Glutamatergic neuron (in vitro differentiated cells): ENCODE measurements at regions not wholly inside any gene's neighbourhood (a gene's known extent, or its start where the extent isn't known, plus 50 kb on each side); places are given as distances from the start of the nearest gene placed in this dataset.

Experiments
- DNase-seq: peaks from one replicate; pipeline ENCODE4 v3.0.0; 2022
- H3K27ac Mint-ChIP-seq: one replicate; pipeline ENCODE4 v1.8.0; 2020; ENCODE audit warnings: mild to moderate bottlenecking, mixed read lengths, inconsistent platforms; ENCODE audit not compliant: unreplicated experiment
- H3K27me3 Mint-ChIP-seq: one replicate; pipeline ENCODE4 v1.8.0; 2020; ENCODE audit warnings: mild to moderate bottlenecking, moderate library complexity, mixed read lengths, inconsistent platforms; ENCODE audit not compliant: unreplicated experiment
- H3K36me3 Mint-ChIP-seq: one replicate; pipeline ENCODE4 v1.8.0; 2020; ENCODE audit warnings: mild to moderate bottlenecking, mixed read lengths, inconsistent platforms; ENCODE audit not compliant: unreplicated experiment
- H3K4me1 Mint-ChIP-seq: one replicate; pipeline ENCODE4 v1.8.0; 2020; ENCODE audit warnings: mild to moderate bottlenecking, low read depth, mixed read lengths, inconsistent platforms; ENCODE audit not compliant: unreplicated experiment
- H3K4me3 Mint-ChIP-seq: one replicate; pipeline ENCODE4 v1.8.0; 2020; ENCODE audit warnings: mild to moderate bottlenecking, mixed read lengths, inconsistent platforms; ENCODE audit not compliant: unreplicated experiment
- H3K9me3 Mint-ChIP-seq: one replicate; pipeline ENCODE4 v1.8.0; 2020; ENCODE audit warnings: mild to moderate bottlenecking, moderate library complexity, mixed read lengths, inconsistent platforms; ENCODE audit not compliant: unreplicated experiment
- TF ChIP-seq, protein P1 (sequence below): fragments of 200-600 bp; sonication (generic); IDR thresholded peaks from one replicate; pipeline ENCODE4 v1.5.0; 2021; ENCODE audit not compliant: partially characterized antibody, unreplicated experiment

DNA sequence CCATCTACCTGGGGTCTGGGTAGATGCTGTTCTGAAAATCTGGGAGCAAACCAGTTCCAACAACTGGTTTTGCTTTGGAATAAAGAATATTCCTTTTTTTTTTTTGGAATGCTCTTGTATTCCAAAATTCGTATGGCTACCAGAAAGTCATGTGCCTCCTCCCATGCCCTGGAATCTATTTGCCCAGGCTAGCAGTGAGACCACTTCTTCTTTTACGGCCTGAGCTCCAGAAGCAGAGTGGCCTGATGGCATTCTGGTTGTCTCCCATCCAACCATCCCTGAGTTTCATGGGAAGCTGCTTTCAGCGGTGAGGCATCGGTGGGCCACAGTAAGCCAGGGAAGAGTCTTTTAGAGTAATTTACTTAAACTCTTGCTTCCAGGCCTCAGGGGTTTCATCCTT is 113.4 kb upstream of the RAB4A start:
- H3K4me1 Mint-ChIP-seq = peaks cover 5% of the 10 kb centered on the region
- peaks cover 9% of the 10 kb centered on the region for H3K36me3 Mint-ChIP-seq
- TF ChIP-seq, protein P1, sequence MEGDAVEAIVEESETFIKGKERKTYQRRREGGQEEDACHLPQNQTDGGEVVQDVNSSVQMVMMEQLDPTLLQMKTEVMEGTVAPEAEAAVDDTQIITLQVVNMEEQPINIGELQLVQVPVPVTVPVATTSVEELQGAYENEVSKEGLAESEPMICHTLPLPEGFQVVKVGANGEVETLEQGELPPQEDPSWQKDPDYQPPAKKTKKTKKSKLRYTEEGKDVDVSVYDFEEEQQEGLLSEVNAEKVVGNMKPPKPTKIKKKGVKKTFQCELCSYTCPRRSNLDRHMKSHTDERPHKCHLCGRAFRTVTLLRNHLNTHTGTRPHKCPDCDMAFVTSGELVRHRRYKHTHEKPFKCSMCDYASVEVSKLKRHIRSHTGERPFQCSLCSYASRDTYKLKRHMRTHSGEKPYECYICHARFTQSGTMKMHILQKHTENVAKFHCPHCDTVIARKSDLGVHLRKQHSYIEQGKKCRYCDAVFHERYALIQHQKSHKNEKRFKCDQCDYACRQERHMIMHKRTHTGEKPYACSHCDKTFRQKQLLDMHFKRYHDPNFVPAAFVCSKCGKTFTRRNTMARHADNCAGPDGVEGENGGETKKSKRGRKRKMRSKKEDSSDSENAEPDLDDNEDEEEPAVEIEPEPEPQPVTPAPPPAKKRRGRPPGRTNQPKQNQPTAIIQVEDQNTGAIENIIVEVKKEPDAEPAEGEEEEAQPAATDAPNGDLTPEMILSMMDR = no peak
- no peak overlapping the region for H3K27ac Mint-ChIP-seq
- DNase-seq = no peak
- peaks cover 2% of the 10 kb centered on the region for H3K9me3 Mint-ChIP-seq
- H3K27me3 Mint-ChIP-seq = peaks cover 3% of the 10 kb centered on the region
- no peak overlapping the region for H3K4me3 Mint-ChIP-seq

DNA sequence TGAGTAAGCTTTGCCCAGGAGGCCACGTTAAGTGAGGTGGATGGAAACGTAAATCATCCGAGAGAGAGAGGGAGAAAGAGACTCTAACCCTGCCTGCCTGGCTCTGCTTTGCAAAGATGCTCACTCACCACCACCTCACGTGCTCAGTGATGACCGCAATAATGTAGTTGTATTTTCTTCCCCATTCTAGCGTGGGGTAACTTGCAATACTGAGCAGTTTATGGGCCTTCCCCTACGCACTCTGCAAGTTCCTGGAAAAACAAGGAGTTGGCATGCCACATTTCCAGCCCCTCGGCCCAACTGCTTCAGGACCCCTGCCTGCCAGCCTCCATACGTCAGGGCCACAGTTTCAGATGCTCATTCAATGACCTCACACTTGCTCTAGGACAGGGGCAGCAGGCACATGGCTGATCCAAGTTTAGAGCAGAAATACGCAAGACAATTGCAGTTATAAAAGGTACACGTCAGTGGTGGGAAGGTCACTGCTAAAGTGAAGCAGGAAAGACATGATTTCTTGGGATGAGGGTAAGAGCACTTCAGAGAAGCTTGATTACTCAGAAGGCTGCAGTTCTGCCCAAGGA is 112.5 kb upstream of the RAB4A start:
- Mint-ChIP-seq H3K4me1 (peaks cover 5% of the 10 kb centered on the region), H3K4me3 (no peak overlapping the region), H3K36me3 (peaks cover 5% of the 10 kb centered on the region), H3K27me3 (peaks cover 3% of the 10 kb centered on the region), H3K27ac (no peak overlapping the region), H3K9me3 (peaks cover 2% of the 10 kb centered on the region)
- TF ChIP-seq, protein P1 = no peak
- no peak for DNase-seq

DNA sequence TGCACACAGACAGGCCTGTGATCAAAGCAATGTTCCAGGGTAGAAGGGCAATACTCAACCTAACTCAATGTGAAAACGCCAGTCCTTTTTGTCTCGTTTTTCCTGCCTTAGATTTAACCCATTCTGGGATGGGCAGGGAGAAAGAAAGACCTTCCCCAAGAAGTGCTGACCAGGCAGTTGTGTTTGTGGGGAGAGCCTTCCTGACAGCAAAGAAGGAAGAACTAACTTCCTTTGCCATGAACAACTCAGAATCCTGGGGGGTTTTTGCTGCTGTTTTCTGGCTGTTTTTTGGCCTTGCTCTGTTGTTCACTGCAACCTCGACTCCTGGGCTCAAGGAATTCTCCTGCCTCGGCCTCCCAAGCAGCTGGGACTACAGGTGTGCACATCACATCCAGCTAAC is 112.0 kb upstream of the RAB4A start:
- no peak for DNase-seq
- H3K36me3 Mint-ChIP-seq = no peaks in the 10 kb centered on the region
- TF ChIP-seq, protein P1 = no peak
- H3K27ac Mint-ChIP-seq = no peak overlapping the region
- H3K4me3 Mint-ChIP-seq = no peak overlapping the region
- H3K4me1 Mint-ChIP-seq = peaks cover 5% of the 10 kb centered on the region
- H3K27me3 Mint-ChIP-seq = peaks cover 3% of the 10 kb centered on the region
- peaks cover 2% of the 10 kb centered on the region for H3K9me3 Mint-ChIP-seq

DNA sequence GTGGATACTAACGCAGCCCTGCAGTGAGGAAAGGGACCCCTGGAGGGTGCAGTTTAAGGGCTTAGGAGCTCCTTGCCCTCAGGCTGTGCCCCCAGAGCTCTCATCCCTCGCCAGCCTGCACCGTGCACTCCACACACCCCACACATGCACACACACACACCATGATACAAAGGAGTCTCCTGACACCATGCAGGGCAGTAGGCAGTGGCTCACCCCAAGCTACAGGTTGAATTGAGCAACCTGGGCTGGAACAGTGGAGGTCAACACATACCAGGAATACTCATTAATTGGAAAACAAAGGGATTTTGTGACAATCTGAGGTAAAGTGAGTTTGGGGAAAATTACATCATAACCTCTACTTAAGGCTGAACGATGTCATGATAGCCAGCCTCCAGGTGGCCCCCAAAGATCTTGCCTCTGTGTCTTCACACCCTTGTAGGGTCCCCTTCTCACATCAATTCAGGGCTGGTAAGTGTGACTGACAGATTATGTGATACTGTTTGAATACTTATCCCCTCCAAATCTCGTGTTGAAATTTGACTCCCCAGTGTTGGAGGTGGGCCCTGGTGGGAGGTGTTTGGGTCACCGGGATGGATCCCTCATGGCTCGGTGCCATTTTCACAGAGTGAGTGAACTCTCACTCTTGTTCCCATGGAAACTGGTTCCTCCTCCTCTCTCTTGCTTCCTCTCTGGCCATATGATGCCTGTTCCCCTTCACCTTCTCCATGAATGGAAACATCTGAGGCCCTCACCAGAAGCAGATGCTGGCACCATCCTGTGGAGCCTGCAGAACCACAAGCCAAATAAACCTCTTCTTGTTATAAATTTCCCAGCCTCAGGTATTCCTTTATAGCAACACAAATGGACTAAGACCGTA is 111.0 kb upstream of the RAB4A start:
- TF ChIP-seq, protein P1 = no peak
- peaks cover 2% of the 10 kb centered on the region for H3K9me3 Mint-ChIP-seq
- no peak for DNase-seq
- no peak overlapping the region for H3K27ac Mint-ChIP-seq
- peaks cover 5% of the 10 kb centered on the region for H3K4me1 Mint-ChIP-seq
- H3K27me3 Mint-ChIP-seq = peaks cover 3% of the 10 kb centered on the region
- no peaks in the 10 kb centered on the region for H3K36me3 Mint-ChIP-seq
- H3K4me3 Mint-ChIP-seq = no peak overlapping the region

DNA sequence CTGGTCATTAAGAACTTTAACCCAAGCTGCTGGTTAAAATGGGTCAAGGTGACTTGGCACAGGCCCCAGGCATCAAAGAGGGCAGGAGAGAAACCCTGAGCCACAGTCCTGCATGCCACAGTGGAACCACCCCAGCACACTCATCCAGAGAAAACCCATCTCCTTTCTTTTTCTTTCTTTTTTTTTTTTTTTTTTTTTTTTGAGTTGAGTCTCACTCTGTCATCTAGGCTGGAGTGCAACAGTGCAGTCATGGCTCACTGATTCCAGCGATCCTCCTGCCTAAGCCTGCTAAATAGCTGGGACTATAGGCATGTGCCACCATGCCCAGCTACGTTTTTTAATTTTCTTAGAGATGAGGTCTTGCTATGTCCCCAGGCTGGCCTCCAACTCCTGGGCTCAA is 109.2 kb upstream of the RAB4A start:
- no peak overlapping the region for H3K27ac Mint-ChIP-seq

More for the DNA sequence above, 109.2 kb upstream of the RAB4A start:
- no peak for DNase-seq
- TF ChIP-seq, protein P1 = no peak
- no peaks in the 10 kb centered on the region for H3K36me3 Mint-ChIP-seq
- H3K9me3 Mint-ChIP-seq = peaks cover 2% of the 10 kb centered on the region
- peaks cover under 1% of the 10 kb centered on the region for H3K4me1 Mint-ChIP-seq
- H3K4me3 Mint-ChIP-seq = no peak overlapping the region
- H3K27me3 Mint-ChIP-seq = peaks cover 3% of the 10 kb centered on the region
